Fibroblast of villous mesenchyme (primary cell): ENCODE measurements at regions not wholly inside any gene's neighbourhood (a gene's known extent, or its start where the extent isn't known, plus 50 kb on each side); places are given as distances from the start of the nearest gene placed in this dataset.

Experiments
- DNase-seq: peaks from one replicate; pipeline ENCODE4 v3.0.0-alpha.2; 2010; ENCODE audit warnings: low read depth
- H3K4me3 ChIP-seq: 2 replicates; pipeline ENCODE4 v1.5.1; 2011; ENCODE audit warnings: low read depth, mild to moderate bottlenecking, low read length
- CTCF ChIP-seq: IDR thresholded peaks from 2 replicates; pipeline ENCODE4 v1.5.1; 2012; ENCODE audit warnings: low read depth, mild to moderate bottlenecking, low read length; ENCODE audit not compliant: insufficient read depth

- TF ChIP-seq CTCF = no peak
- DNase-seq = no peak
- no peak overlapping the region for H3K4me3 ChIP-seq
These were observed 349.1 kb upstream of the CCDC196 start for GRCh38 chr14:66137081-66137480.

- H3K4me3 ChIP-seq = no peak overlapping the region
- no peak for TF ChIP-seq CTCF
- DNase-seq = no peak
These were observed 346.7 kb upstream of the CCDC196 start for GRCh38 chr14:66139432-66139831.

GRCh38 chr14:66140213-66140918, 345.8 kb upstream of the CCDC196 start:
- DNase-seq = no peak
- H3K4me3 ChIP-seq = no peak overlapping the region
- TF ChIP-seq CTCF = no peak

- no peak for TF ChIP-seq CTCF
- no peak for DNase-seq
- H3K4me3 ChIP-seq = no peak overlapping the region
These were observed 345.2 kb upstream of the CCDC196 start for GRCh38 chr14:66140963-66141362.

GRCh38 chr14:66141733-66142132, 344.4 kb upstream of the CCDC196 start:
- no peak for DNase-seq
- no peak overlapping the region for H3K4me3 ChIP-seq
- TF ChIP-seq CTCF = no peak

GRCh38 chr14:66143387-66144112, 342.6 kb upstream of the CCDC196 start:
- DNase-seq = no peak
- TF ChIP-seq CTCF = no peak

More at GRCh38 chr14:66143387-66144112, 342.6 kb upstream of the CCDC196 start:
- no peak overlapping the region for H3K4me3 ChIP-seq
